Endodermal cell (in vitro differentiated cells): ENCODE measurements at regions not wholly inside any gene's neighbourhood (a gene's known extent, or its start where the extent isn't known, plus 50 kb on each side); places are given as distances from the start of the nearest gene placed in this dataset.
"Not testable (repeated sequence)": the region's sequence is repeated elsewhere in the genome, so short reads cannot be mapped to it uniquely, and the experiment has no call there.

ENCODE experiments used
- DNase-seq: peaks from one replicate; pipeline ENCODE4 v3.0.0-alpha.2; 2017
- H3K27ac ChIP-seq: 2 replicates; pipeline ENCODE4 v1.5.1; 2013; ENCODE audit warnings: mild to moderate bottlenecking, low read depth, low read length, moderate library complexity
- H3K27me3 ChIP-seq: 2 replicates; pipeline ENCODE4 v1.6.1; 2013; ENCODE audit warnings: mild to moderate bottlenecking, low read length, moderate library complexity; ENCODE audit not compliant: insufficient read depth, control insufficient read depth, poor library complexity, severe bottlenecking
- H3K36me3 ChIP-seq: 2 replicates; pipeline ENCODE4 v1.7.0; 2013; ENCODE audit warnings: mild to moderate bottlenecking, low read length, moderate library complexity; ENCODE audit not compliant: control insufficient read depth, insufficient read depth
- H3K4me1 ChIP-seq: one replicate; pipeline ENCODE4 v1.7.0; 2013; ENCODE audit warnings: low read length; ENCODE audit not compliant: control insufficient read depth, insufficient read depth
- H3K4me3 ChIP-seq: 2 replicates; pipeline ENCODE4 v1.5.1; 2013; ENCODE audit warnings: mild to moderate bottlenecking, low read length, moderate library complexity
- H3K9ac ChIP-seq: 2 replicates; pipeline ENCODE4 v1.6.1; 2013; ENCODE audit warnings: mild to moderate bottlenecking, low read length, moderate library complexity; ENCODE audit not compliant: poor library complexity, severe bottlenecking; ENCODE audit errors: extremely low read depth
- H3K9me3 ChIP-seq: 2 replicates; pipeline ENCODE4 v1.6.1; 2013; ENCODE audit warnings: mild to moderate bottlenecking, low read length, moderate library complexity; ENCODE audit not compliant: control insufficient read depth
- H3K27ac Mint-ChIP-seq: 2 replicates; pipeline ENCODE4 v1.8.0; 2020; ENCODE audit warnings: mixed read lengths
- H3K27me3 Mint-ChIP-seq: 2 replicates; pipeline ENCODE4 v1.8.0; 2021; ENCODE audit warnings: mild to moderate bottlenecking, mixed read lengths; ENCODE audit not compliant: insufficient read depth
- H3K36me3 Mint-ChIP-seq: 2 replicates; pipeline ENCODE4 v1.8.0; 2020; ENCODE audit warnings: low read depth, mixed read lengths
- H3K4me1 Mint-ChIP-seq: 2 replicates; pipeline ENCODE4 v1.8.0; 2020; ENCODE audit warnings: mixed read lengths
- H3K4me3 Mint-ChIP-seq: 2 replicates; pipeline ENCODE4 v1.8.0; 2020; ENCODE audit warnings: mild to moderate bottlenecking, moderate library complexity, mixed read lengths
- H3K9me3 Mint-ChIP-seq: 2 replicates; pipeline ENCODE4 v1.8.0; 2020; ENCODE audit warnings: mild to moderate bottlenecking, mixed read lengths
- WGBS, 2 experiments: methylation state at CpG; one replicate each; pipeline versions ENCODE4 v1.1.5 to v1.1.7; 2013; ENCODE audit warnings: missing lambda C conversion rate in 2 of 2, mixed read lengths in 1 of 2; ENCODE audit not compliant: insufficient coverage in 1 of 2, insufficient read length in 1 of 2; 5-methylcytosine and 5-hydroxymethylcytosine counted together
- TF ChIP-seq, protein P1 (sequence below): fragments of 200-600 bp; sonication (generic); conservative IDR thresholded peaks from 2 replicates; pipeline ENCODE4 v1.5.0; 2021; ENCODE audit warnings: antibody characterized with exemption, mild to moderate bottlenecking

DNA sequence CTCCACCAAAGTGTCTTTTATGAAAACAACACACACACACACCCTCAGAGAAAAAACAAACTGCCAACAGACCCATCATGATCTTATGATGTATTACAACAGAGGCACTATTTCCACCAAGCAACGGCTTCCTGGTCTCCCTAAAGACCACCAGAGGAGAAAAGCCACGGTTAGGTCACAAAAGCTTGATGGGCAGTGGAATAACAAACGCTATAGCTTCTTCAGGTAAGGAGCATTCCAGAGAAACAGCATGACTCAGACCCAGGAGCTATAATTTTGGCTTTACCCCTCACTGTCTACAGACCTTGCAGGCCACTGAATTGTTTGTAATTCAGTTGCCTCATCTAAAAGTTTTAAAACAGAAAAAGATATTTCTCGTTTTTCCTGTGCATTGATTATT, 105.7 kb upstream of the GPR141 start:
- no peak overlapping the region for H3K27ac ChIP-seq
- no peak overlapping the region for H3K4me3 ChIP-seq
- 46 to 70% methylated on average over 3 to 4 of the region's 4 CpGs for WGBS, 2 experiments
- Mint-ChIP-seq H3K36me3 (no peaks in the 10 kb centered on the region), H3K27ac (no peak overlapping the region), H3K9me3 (no peaks in the 10 kb centered on the region), H3K4me1 (peaks cover 9% of the 10 kb centered on the region), H3K4me3 (no peak overlapping the region), H3K27me3 (no peaks in the 10 kb centered on the region)
- no peaks in the 10 kb centered on the region for H3K9me3 ChIP-seq
- H3K9ac ChIP-seq, result no peak overlapping the region
- no peaks in the 10 kb centered on the region for H3K4me1 ChIP-seq
- H3K36me3 ChIP-seq, result no peaks in the 10 kb centered on the region
- DNase-seq, result no peak
- H3K27me3 ChIP-seq, result no peaks in the 10 kb centered on the region
- TF ChIP-seq, protein P1, sequence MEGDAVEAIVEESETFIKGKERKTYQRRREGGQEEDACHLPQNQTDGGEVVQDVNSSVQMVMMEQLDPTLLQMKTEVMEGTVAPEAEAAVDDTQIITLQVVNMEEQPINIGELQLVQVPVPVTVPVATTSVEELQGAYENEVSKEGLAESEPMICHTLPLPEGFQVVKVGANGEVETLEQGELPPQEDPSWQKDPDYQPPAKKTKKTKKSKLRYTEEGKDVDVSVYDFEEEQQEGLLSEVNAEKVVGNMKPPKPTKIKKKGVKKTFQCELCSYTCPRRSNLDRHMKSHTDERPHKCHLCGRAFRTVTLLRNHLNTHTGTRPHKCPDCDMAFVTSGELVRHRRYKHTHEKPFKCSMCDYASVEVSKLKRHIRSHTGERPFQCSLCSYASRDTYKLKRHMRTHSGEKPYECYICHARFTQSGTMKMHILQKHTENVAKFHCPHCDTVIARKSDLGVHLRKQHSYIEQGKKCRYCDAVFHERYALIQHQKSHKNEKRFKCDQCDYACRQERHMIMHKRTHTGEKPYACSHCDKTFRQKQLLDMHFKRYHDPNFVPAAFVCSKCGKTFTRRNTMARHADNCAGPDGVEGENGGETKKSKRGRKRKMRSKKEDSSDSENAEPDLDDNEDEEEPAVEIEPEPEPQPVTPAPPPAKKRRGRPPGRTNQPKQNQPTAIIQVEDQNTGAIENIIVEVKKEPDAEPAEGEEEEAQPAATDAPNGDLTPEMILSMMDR, result no peak

DNA sequence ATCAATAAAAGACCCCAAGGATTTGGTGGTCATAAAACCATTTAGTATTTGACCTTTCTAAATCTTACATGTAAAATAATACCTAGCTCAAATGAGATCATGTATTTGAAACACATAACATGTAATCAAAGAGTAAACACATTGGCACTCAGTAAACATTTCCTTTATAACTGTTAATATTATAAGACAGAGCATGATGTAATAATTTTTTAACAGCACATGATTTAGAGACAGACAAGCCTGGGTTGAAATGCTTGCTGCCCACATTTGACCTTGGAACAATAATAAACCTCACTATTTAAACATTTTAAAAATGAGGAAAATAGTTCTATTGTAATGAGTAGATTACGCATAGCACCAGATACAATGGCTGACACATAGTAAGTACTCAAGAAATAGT, 105.2 kb upstream of the GPR141 start:
- Histone ChIP-seq H3K9me3 (no peaks in the 10 kb centered on the region), H3K4me3 (no peak overlapping the region), H3K27me3 (no peaks in the 10 kb centered on the region), H3K9ac (no peak overlapping the region), H3K36me3 (no peaks in the 10 kb centered on the region), H3K4me1 (no peaks in the 10 kb centered on the region), H3K27ac (no peak overlapping the region)
- DNase-seq, result no peak
- Mint-ChIP-seq H3K4me1 (peaks cover 9% of the 10 kb centered on the region), H3K27ac (no peak overlapping the region), H3K9me3 (no peaks in the 10 kb centered on the region), H3K4me3 (no peak overlapping the region), H3K36me3 (no peaks in the 10 kb centered on the region), H3K27me3 (no peaks in the 10 kb centered on the region)
- TF ChIP-seq, protein P1, result no peak
- no CpG with 5 or more reads among the region's 1 CpG for WGBS, 2 experiments

DNA sequence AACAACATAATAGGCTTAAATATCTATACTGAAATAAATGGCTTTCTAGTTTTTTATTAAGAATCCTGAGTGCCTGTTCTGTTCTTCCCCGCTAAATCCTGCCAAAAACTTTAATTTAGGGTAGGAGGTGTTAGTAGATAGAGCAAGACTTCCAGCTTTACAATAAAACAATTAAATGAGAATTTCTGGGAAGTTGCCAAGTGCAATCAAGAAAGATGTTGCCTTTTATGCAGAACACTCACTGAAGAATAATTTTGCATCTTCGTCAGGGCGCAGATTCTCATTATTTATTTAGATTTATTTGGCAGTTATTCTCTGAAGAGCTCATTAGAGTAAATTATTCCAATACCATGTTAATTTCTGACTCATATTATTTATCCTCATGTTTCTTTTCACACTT, 103.2 kb upstream of the GPR141 start:
- Histone ChIP-seq H3K36me3 (no peaks in the 10 kb centered on the region), H3K27ac (no peak overlapping the region), H3K27me3 (no peaks in the 10 kb centered on the region), H3K4me1 (no peaks in the 10 kb centered on the region), H3K9ac (no peak overlapping the region), H3K9me3 (no peaks in the 10 kb centered on the region), H3K4me3 (no peak overlapping the region)
- no peaks in the 10 kb centered on the region for H3K9me3 Mint-ChIP-seq
- H3K4me1 Mint-ChIP-seq, result peaks cover 9% of the 10 kb centered on the region
- no peak for DNase-seq
- TF ChIP-seq, protein P1, result no peak
- H3K27ac Mint-ChIP-seq, result no peak overlapping the region
- 90 to 100% methylated on average over 2 to 3 of the region's 3 CpGs for whole genome bisulfite sequencing, 2 experiments
- no peaks in the 10 kb centered on the region for H3K36me3 Mint-ChIP-seq
- H3K4me3 Mint-ChIP-seq, result no peak overlapping the region
- H3K27me3 Mint-ChIP-seq, result no peaks in the 10 kb centered on the region

DNA sequence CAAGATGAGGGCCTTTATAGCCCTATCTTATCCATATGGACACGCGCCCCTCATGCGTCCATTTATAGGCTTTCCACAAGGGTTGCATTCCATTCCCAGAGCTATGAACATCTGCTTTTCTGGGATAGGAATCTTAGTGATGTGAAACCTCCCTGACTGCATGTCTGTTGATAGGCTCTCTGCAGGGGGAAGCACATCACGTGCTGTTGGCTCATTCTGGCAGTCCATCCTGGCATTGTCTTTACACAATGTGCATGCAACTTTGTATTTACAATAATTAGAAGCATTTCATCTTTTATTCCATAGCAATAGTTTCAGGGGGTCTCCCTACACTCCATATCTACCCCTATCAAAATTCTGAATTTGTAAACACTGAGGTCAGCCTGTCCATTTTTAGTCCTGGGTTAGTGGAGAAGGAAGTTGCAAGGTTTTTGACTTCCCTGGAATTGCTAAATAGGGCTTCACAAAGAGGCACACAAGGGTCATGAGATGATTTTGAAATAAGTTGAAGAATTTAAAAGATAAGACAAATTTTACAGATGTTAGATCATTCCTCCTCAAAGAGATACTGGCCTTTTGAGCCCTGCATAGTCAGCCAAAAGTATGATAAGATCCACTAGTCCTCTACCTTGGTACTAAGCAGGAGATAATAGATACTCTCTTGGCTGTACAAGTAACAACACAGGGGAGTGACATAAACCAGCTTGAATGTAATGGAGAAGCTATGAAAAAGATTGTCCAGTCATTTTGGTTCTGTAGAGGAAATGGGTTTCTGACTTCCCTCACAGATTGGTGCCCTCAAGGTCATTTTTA, 98.7 kb upstream of the GPR141 start:
- H3K9me3 Mint-ChIP-seq, H3K36me3 ChIP-seq, H3K4me1 ChIP-seq, H3K27ac Mint-ChIP-seq, H3K4me3 ChIP-seq, H3K27me3 Mint-ChIP-seq, H3K27ac ChIP-seq, H3K9ac ChIP-seq, H3K4me1 Mint-ChIP-seq, H3K27me3 ChIP-seq, DNase-seq, H3K9me3 ChIP-seq, H3K36me3 Mint-ChIP-seq, H3K4me3 Mint-ChIP-seq: not testable (repeated sequence)
- 88 to 89% methylated on average over 3 to 4 of the region's 4 CpGs for WGBS, 2 experiments
